ENCODE measurements at regions not wholly inside any gene's neighbourhood (a gene's known extent, or its start where the extent isn't known, plus 50 kb on each side); places are given as distances from the start of the nearest gene placed in this dataset.

DNA sequence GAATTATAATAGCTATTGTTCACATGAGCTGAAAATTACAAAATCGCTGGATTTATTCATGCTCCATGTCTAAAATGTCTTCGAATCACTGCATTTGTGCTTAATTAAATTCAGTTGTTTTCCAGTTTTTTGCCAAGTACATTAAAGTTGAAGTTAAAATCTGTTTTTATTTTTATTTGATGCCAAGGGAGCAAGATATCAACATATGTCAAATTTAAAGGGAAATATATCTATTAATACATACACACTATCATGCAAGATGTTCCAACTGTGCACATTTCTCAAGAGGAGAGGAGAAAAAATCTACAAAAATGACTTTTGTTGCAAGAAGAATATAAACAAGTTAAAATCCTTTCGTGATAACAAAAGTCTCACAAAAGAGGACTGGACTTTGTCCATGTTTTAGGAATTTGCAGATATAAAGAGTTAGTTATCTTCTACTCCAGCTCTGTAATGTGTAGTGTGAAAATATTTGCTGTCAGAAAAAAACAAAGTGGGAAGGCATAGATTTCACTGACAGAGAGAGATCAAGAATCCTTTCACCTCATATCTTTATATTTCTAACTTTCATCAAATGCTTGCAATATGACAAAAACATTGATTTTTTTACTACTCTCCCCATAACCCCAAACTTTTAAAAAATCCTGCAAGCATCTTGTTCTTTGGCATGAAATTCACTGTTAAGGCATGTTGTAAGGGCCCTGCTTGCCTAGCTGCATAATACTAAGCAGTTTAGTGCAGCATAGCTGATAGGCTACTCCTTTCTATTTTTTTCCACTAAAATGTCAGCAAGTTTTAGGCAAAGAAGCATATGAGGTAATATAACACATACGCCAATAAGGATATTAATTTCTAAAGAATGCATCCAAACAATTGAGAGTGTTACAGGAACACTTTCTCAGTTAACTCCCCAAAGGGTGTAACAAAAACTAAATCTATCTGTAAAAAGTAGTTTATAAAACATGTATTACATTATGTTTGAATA is 340.2 kb upstream of the ADAMTS5 start:
- Mint-ChIP-seq H3K27ac (no peak overlapping the region), H3K4me1 (no peaks in the 10 kb centered on the region), H3K9me3 (peaks cover 0 to 7% (median 3%) of the 10 kb centered on the region in 8 donors), H3K36me3 (no peaks in the 10 kb centered on the region), H3K4me3 (no peak overlapping the region), H3K27me3 (no peaks in the 10 kb centered on the region)
- Histone ChIP-seq H3K27ac (ENCODE audit: low read depth, low read length) (no peak overlapping the region), H3K9me3 (ENCODE audit: control insufficient read depth in 1 of 2, low read length in 2 of 2) (no peaks in the 10 kb centered on the region), H3K4me1 (ENCODE audit: insufficient read depth, low read length) (no peaks in the 10 kb centered on the region), H3K4me3 (ENCODE audit: low read length in 2 of 2) (no peak overlapping the region), H3K27me3 (ENCODE audit: insufficient read depth, low read length) (no peaks in the 10 kb centered on the region), H3K36me3 (ENCODE audit: insufficient read depth, low read length) (no peaks in the 10 kb centered on the region)
- intact Hi-C loops (cut with micrococcal nuclease), result no loop called here
- ChIA-PET POLR2A (ENCODE audit: partially characterized antibody) (no interaction called here), CTCF (ENCODE audit: partially characterized antibody) (no interaction called here)
- DNase-seq, result no peak

DNA sequence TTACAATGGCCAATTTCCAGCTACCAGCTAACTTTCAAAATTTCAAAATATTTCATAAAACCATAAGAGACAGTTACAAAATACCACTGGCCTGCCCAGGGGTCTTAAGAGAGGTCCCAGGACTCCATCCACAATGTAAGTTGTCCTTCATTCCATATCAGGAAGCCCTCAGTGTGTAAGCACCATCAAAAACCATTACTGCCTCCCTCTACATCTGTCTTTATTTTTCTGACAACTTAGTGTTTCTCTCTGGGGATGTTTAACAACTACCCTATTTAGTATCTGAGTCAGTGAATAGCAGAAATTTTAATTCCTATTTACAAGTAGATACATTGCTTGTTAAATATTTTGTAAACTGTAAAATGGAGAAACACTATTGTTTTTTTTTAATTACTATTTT is 339.3 kb upstream of the ADAMTS5 start:
- DNase-seq, result no peak
- ChIA-PET CTCF (ENCODE audit: partially characterized antibody) (no interaction called here), POLR2A (ENCODE audit: partially characterized antibody) (no interaction called here)
- Mint-ChIP-seq H3K36me3 (no peaks in the 10 kb centered on the region), H3K27ac (no peak overlapping the region), H3K4me1 (no peaks in the 10 kb centered on the region), H3K4me3 (no peak overlapping the region), H3K9me3 (peaks cover 0 to 10% (median 3%) of the 10 kb centered on the region in 8 donors), H3K27me3 (no peaks in the 10 kb centered on the region)
- Histone ChIP-seq H3K9me3 (ENCODE audit: control insufficient read depth in 1 of 2, low read length in 2 of 2) (no peaks in the 10 kb centered on the region), H3K27me3 (ENCODE audit: insufficient read depth, low read length) (no peaks in the 10 kb centered on the region), H3K36me3 (ENCODE audit: insufficient read depth, low read length) (no peaks in the 10 kb centered on the region), H3K4me3 (ENCODE audit: low read length in 2 of 2) (no peak overlapping the region), H3K27ac (ENCODE audit: low read depth, low read length) (no peak overlapping the region), H3K4me1 (ENCODE audit: insufficient read depth, low read length) (no peaks in the 10 kb centered on the region)
- intact Hi-C loops (cut with micrococcal nuclease), result no loop called here

DNA sequence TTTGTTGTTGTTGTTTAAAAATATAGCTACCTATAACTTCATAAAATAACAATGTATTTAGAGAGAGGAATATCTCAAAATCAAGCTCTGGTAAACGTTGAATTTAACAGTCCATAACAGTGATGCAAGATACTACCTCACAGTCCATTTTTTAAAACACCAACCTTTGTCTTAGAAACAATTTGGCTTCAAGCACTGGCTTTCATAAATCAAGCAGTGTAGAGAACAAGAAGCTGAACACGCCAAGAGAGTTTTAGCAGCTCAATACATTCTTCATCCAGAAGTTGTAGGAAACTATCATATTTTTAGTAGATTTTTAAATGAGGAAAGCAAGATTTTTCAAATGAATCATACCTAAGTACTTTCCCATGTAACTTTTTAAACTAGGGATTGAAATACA is 334.3 kb upstream of the ADAMTS5 start:
- no peak overlapping the region for H3K27ac Mint-ChIP-seq
- Histone ChIP-seq H3K4me1 (ENCODE audit: insufficient read depth, low read length) (no peaks in the 10 kb centered on the region), H3K9me3 (ENCODE audit: control insufficient read depth in 1 of 2, low read length in 2 of 2) (no peaks in the 10 kb centered on the region), H3K36me3 (ENCODE audit: insufficient read depth, low read length) (no peaks in the 10 kb centered on the region), H3K27ac (ENCODE audit: low read depth, low read length) (no peak overlapping the region), H3K27me3 (ENCODE audit: insufficient read depth, low read length) (no peaks in the 10 kb centered on the region), H3K4me3 (ENCODE audit: low read length in 2 of 2) (no peak overlapping the region)
- H3K27me3 Mint-ChIP-seq, result no peaks in the 10 kb centered on the region
- DNase-seq, result no peak
- CTCF ChIA-PET (ENCODE audit: partially characterized antibody), result no interaction called here
- no peaks in the 10 kb centered on the region for H3K36me3 Mint-ChIP-seq
- H3K9me3 Mint-ChIP-seq, result peaks cover 0 to 10% (median 8%) of the 10 kb centered on the region in 8 donors
- POLR2A ChIA-PET (ENCODE audit: partially characterized antibody), result no interaction called here
- H3K4me1 Mint-ChIP-seq, result no peaks in the 10 kb centered on the region
- intact Hi-C loops (cut with micrococcal nuclease), result no loop called here
- no peak overlapping the region for H3K4me3 Mint-ChIP-seq

DNA sequence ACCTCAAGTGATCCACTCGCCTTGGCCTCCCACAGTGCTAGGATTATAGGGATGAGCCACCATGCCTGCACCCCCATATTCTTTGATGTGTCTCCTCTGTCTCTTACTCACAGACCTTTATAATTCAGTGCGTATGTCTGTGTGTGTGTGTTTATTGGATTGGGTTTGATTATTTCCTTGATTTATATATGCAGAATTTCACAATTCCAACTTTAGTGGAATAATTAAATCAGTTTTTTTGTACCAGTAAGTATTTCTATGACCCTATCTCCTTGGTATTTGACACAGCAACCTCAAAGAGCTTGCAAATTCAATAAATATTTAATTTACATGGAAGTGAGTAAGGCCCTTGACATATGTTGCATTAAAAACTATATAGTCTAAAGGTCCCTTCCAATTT is 333.9 kb upstream of the ADAMTS5 start:
- H3K27me3 ChIP-seq (ENCODE audit: insufficient read depth, low read length), result no peaks in the 10 kb centered on the region
- no peaks in the 10 kb centered on the region for H3K36me3 Mint-ChIP-seq
- no peaks in the 10 kb centered on the region for H3K4me1 ChIP-seq (ENCODE audit: insufficient read depth, low read length)
- CTCF ChIA-PET (ENCODE audit: partially characterized antibody), result no interaction called here
- intact Hi-C loops (cut with micrococcal nuclease), result no loop called here
- H3K36me3 ChIP-seq (ENCODE audit: insufficient read depth, low read length), result no peaks in the 10 kb centered on the region
- H3K4me3 ChIP-seq (ENCODE audit: low read length in 2 of 2), result no peak overlapping the region
- no peak overlapping the region for H3K27ac Mint-ChIP-seq
- H3K27ac ChIP-seq (ENCODE audit: low read depth, low read length), result no peak overlapping the region
- no peaks in the 10 kb centered on the region for H3K4me1 Mint-ChIP-seq
- POLR2A ChIA-PET (ENCODE audit: partially characterized antibody), result no interaction called here
- H3K27me3 Mint-ChIP-seq, result no peaks in the 10 kb centered on the region
- no peak overlapping the region for H3K4me3 Mint-ChIP-seq
- peaks cover 2 to 13% (median 8%) of the 10 kb centered on the region in 8 donors for H3K9me3 Mint-ChIP-seq
- DNase-seq, result no peak
- no peaks in the 10 kb centered on the region for H3K9me3 ChIP-seq (ENCODE audit: control insufficient read depth in 1 of 2, low read length in 2 of 2)

DNA sequence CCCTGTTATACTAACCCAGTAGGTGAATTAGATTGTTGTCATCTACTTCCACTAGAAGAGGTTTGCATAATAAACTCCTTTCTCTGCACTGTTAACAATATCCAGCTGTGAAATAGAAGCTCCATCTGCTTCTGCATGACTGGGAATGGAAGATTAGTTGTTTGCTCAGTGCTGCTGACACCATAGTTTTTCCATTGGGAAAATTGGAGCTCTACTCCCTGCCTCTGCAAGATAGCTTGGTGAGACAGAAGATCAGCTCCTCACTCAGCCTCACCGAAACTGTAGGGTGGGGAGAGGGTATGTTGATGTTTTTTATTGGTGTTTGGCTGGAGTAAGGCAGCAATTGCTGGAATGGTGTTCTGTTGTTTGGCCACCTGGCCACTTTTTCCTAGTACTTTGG is 331.6 kb upstream of the ADAMTS5 start:
- Mint-ChIP-seq H3K27me3 (no peaks in the 10 kb centered on the region), H3K4me1 (no peaks in the 10 kb centered on the region), H3K27ac (no peak overlapping the region), H3K9me3 (peaks cover 2 to 16% (median 9%) of the 10 kb centered on the region in 8 donors), H3K4me3 (no peak overlapping the region), H3K36me3 (no peaks in the 10 kb centered on the region)
- ChIA-PET CTCF (ENCODE audit: partially characterized antibody) (no interaction called here), POLR2A (ENCODE audit: partially characterized antibody) (no interaction called here)
- no peak overlapping the region for H3K4me3 ChIP-seq (ENCODE audit: low read length in 2 of 2)
- H3K27me3 ChIP-seq (ENCODE audit: insufficient read depth, low read length), result no peaks in the 10 kb centered on the region
- intact Hi-C loops (cut with micrococcal nuclease), result no loop called here
- DNase-seq, result no peak
- H3K9me3 ChIP-seq (ENCODE audit: control insufficient read depth in 1 of 2, low read length in 2 of 2), result peaks cover 0 to 2% of the 10 kb centered on the region in 2 donors
- no peaks in the 10 kb centered on the region for H3K4me1 ChIP-seq (ENCODE audit: insufficient read depth, low read length)
- no peaks in the 10 kb centered on the region for H3K36me3 ChIP-seq (ENCODE audit: insufficient read depth, low read length)
- H3K27ac ChIP-seq (ENCODE audit: low read depth, low read length), result no peak overlapping the region

DNA sequence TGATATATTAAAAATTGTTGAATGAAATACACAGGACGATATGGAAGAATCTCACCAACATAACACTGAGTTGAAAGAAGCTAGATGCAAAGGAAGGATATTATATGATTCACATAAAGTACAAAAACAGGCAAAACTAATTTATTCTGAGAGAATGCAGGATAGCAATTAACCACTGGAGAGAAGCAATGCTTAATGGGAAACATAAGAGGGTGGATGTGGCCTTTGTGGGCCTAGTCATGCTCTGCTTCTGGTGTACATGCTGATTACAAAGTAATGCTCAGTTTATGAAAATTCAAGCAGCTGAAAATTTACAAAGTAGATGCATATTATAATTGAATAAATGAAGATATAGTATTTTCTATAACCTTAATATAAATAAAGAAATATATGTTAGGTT is 326.4 kb upstream of the ADAMTS5 start:
- ChIA-PET POLR2A (ENCODE audit: partially characterized antibody) (no interaction called here), CTCF (ENCODE audit: partially characterized antibody) (no interaction called here)
- H3K9me3 ChIP-seq (ENCODE audit: control insufficient read depth in 1 of 2, low read length in 2 of 2), result peaks cover 0 to 2% of the 10 kb centered on the region in 2 donors
- Mint-ChIP-seq H3K36me3 (no peaks in the 10 kb centered on the region), H3K27ac (no peak overlapping the region), H3K9me3 (peaks cover 2 to 14% (median 6%) of the 10 kb centered on the region in 8 donors), H3K27me3 (no peaks in the 10 kb centered on the region), H3K4me1 (no peaks in the 10 kb centered on the region), H3K4me3 (no peak overlapping the region)
- intact Hi-C loops (cut with micrococcal nuclease), result no loop called here
- no peaks in the 10 kb centered on the region for H3K36me3 ChIP-seq (ENCODE audit: insufficient read depth, low read length)
- no peak overlapping the region for H3K4me3 ChIP-seq (ENCODE audit: low read length in 2 of 2)
- no peaks in the 10 kb centered on the region for H3K4me1 ChIP-seq (ENCODE audit: insufficient read depth, low read length)
- no peak overlapping the region for H3K27ac ChIP-seq (ENCODE audit: low read depth, low read length)
- no peaks in the 10 kb centered on the region for H3K27me3 ChIP-seq (ENCODE audit: insufficient read depth, low read length)
- no peak for DNase-seq

DNA sequence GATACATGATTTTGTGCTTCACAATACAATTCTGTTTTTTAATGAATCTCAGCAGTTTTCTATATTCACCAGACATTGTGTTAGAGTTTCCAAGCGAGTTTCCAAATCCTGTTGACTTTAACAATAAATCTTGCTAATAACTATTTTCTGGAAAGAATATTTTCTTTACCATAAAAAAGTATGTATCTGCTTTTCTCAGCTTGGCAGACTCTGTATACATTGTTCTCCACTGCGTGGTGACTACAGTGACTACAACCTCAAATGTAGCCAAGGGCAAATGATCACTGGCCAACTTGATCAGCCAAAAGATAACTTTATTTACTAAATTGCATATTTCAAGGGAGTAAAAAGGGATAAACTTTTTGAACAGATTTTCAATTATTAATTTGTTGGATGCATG is 325.9 kb upstream of the ADAMTS5 start:
- no peaks in the 10 kb centered on the region for H3K27me3 Mint-ChIP-seq
- intact Hi-C loops (cut with micrococcal nuclease), result no loop called here
- Histone ChIP-seq H3K9me3 (ENCODE audit: control insufficient read depth in 1 of 2, low read length in 2 of 2) (peaks cover 0 to 2% of the 10 kb centered on the region in 2 donors), H3K4me3 (ENCODE audit: low read length in 2 of 2) (no peak overlapping the region), H3K4me1 (ENCODE audit: insufficient read depth, low read length) (no peaks in the 10 kb centered on the region), H3K36me3 (ENCODE audit: insufficient read depth, low read length) (no peaks in the 10 kb centered on the region), H3K27me3 (ENCODE audit: insufficient read depth, low read length) (no peaks in the 10 kb centered on the region), H3K27ac (ENCODE audit: low read depth, low read length) (no peak overlapping the region)
- H3K4me3 Mint-ChIP-seq, result no peak overlapping the region
- no peak overlapping the region for H3K27ac Mint-ChIP-seq
- ChIA-PET POLR2A (ENCODE audit: partially characterized antibody) (no interaction called here), CTCF (ENCODE audit: partially characterized antibody) (no interaction called here)
- H3K9me3 Mint-ChIP-seq, result peaks cover 2 to 14% (median 8%) of the 10 kb centered on the region in 8 donors
- H3K36me3 Mint-ChIP-seq, result no peaks in the 10 kb centered on the region
- DNase-seq, result no peak
- H3K4me1 Mint-ChIP-seq, result no peaks in the 10 kb centered on the region

Data from CD4-positive, alpha-beta memory T cell (primary cell).